Vagina (tissue), 2 donors: ENCODE measurements at regions not wholly inside any gene's neighbourhood (a gene's known extent, or its start where the extent isn't known, plus 50 kb on each side); places are given as distances from the start of the nearest gene placed in this dataset.

ENCODE experiments used
- POLR2AphosphoS5 ChIP-seq, 2 donors: sonication (generic); formaldehyde crosslinking; IDR thresholded peaks; one replicate each; pipeline ENCODE4 v1.9.0; 2017; ENCODE audit warnings: antibody characterized with exemption in 2 of 2, mild to moderate bottlenecking in 2 of 2, low read depth in 1 of 2; ENCODE audit not compliant: insufficient read depth in 1 of 2
- TF ChIP-seq, protein P1 (sequence below), 3 experiments: fragments of 450-650 bp in 2 of 3; fragments of 200-600 bp in 1 of 3; sonication (generic) in 1 of 3; IDR thresholded peaks; one replicate each; pipeline ENCODE4 v1.5.1; 2017 to 2019; ENCODE audit warnings: antibody characterized with exemption in 3 of 3, mild to moderate bottlenecking in 2 of 3, moderate library complexity in 2 of 3

- no peak for TF ChIP-seq POLR2AphosphoS5 (IDR thresholded peaks at IDR 0.05; ENCODE audit: insufficient read depth in 1 of 2, low read depth in 1 of 2)
- TF ChIP-seq, protein P1, sequence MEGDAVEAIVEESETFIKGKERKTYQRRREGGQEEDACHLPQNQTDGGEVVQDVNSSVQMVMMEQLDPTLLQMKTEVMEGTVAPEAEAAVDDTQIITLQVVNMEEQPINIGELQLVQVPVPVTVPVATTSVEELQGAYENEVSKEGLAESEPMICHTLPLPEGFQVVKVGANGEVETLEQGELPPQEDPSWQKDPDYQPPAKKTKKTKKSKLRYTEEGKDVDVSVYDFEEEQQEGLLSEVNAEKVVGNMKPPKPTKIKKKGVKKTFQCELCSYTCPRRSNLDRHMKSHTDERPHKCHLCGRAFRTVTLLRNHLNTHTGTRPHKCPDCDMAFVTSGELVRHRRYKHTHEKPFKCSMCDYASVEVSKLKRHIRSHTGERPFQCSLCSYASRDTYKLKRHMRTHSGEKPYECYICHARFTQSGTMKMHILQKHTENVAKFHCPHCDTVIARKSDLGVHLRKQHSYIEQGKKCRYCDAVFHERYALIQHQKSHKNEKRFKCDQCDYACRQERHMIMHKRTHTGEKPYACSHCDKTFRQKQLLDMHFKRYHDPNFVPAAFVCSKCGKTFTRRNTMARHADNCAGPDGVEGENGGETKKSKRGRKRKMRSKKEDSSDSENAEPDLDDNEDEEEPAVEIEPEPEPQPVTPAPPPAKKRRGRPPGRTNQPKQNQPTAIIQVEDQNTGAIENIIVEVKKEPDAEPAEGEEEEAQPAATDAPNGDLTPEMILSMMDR (IDR thresholded peaks at IDR 0.05), result no peak
Observed at GRCh38 chr5:131005963-131006684, 158.9 kb downstream of the HINT1 start.
